GM21737 (cell line): ENCODE measurements at regions not wholly inside any gene's neighbourhood (a gene's known extent, or its start where the extent isn't known, plus 50 kb on each side); places are given as distances from the start of the nearest gene placed in this dataset.
"Not testable (repeated sequence)": the region's sequence is repeated elsewhere in the genome, so short reads cannot be mapped to it uniquely, and the experiment has no call there.

ENCODE experiments used
- ATAC-seq: cut with Tn5 transposase; IDR thresholded peaks from one replicate; pipeline ENCODE4 v1.9.1; 2021; ENCODE audit warnings: mild to moderate bottlenecking, moderate library complexity; ENCODE audit not compliant: unreplicated experiment

DNA sequence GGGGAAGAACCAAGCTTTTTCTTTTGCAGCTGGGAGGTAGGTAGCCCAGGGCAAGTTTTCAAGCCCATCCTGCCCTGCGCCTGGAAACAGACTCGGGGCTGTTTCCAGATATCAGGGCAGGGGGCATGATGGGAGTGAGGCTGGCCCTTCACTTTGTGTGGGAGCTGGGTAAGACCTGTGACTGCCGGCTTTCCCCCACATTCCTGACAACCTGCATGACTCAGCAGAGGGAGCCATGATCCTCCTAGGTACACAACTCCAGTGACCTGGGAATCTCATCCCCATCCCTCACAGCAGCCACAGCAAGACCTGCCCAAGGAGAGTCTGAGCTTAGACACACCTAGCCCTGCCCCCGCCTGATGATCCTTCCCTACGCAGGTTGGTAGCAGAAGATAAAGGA is 280.8 kb downstream of the SOX4 start:
- no peak for ATAC-seq

DNA sequence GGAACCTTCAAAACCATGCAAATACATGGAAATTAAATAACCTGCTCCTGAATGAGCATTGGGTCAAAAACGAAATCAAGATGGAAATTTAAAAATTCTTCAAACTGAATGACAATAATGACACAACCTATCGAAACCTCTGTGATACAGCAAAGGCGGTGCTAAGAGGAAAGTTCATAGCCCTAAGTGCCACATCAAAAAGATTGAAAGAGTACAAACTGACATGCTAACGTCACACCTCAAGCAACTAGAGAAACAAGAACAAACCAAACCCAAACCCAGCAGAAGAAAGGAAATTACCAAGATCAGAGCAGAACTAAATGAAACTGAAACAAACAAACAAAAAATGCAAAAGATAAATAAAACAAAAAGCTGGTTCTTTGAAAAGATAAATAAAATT is 283.5 kb downstream of the SOX4 start:
- ATAC-seq: not testable (repeated sequence)

DNA sequence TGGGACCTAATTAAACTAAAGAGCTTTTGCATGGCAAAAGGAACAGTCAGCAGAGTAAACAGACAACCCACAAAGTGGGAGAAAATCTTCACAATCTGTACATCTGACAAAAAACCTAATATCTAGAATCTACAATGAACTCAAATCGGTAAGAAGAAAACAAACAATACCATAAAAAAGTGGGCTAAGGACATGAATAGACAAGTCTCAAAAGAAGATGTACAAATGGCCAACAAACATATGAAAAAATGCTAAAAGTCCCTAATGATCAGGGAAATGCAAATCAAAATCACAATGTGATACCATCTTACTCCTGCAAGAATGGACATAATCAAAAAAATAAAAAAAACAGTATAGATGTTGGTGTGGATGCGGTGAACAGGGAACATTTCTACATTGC is 286.7 kb downstream of the SOX4 start:
- not testable (repeated sequence) for ATAC-seq

DNA sequence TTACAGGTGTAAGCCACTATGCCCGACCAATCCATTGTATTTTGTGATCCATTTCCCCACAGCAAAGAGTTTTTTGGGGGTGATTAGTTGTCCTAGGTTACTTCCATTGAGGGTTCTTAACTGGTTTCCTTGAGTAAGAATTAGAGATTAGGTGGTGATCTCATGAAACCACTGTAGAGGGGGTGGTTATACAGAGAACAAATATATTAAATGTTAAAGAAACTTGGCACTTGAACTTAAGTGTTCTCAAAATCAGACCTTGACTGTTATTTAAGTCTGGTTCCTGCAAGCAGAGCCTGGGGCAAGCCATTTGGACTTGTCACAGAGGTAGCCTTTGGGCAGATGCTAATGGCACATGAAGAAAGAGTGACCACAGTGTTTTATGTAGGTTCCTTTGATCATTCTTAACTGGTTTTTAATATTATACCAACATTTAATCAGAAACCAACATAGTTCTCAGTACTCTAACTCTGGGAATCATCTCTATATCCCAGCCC is 288.5 kb downstream of the SOX4 start:
- no peak for ATAC-seq

DNA sequence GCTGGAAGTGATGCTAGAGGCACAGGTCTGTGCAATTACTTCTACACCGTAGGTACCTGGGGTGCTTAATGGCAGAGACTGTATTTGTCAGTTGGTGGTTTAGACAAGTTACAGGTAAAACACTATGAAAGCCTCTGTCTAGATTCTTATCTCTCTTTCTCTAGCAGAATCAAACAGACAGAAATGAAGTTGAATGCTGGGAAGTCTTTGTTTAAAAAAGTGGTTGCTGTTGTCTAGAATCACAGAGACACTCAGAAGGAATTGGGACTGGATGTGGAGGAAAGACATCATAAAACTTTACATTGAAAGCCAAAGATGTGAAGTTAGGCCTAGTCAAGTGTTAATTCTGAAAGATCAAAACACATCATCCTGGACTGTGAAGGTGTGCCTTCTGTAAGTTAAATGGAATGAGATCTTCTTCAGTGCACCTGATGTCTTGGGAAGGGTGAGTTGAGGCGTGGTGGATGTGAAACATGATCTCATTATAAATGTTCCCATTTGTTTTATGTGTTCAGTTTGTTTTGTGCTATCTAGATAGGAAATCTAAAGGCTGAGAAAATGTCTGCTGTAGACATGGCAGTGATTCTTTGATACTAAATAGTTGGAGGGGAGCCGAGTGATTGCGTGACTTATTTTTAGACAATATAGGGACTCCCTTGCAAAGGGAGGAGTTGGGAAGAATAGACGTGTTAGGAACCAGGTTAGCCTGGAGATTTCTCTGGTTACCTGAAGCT is 290.2 kb downstream of the SOX4 start:
- ATAC-seq: no peak

DNA sequence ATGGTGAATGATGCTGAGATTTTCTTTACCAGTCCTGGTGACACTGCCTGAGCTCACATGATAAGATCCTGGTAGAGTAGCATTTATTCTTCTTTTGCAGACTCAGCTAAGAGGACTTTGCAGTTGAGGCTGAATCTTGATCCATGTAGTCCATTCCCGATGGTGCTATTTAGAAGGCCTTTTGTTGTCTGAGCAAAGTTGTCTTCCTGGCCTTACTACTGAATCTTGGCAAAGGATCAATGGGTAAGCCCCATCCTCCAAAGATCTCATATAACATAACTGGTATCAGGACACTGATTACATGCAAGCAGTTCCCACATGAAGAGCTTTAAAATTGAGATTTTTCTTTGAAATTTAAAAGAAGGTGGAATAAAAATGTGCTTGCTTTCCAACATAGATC is 291.6 kb downstream of the SOX4 start:
- ATAC-seq: no peak

DNA sequence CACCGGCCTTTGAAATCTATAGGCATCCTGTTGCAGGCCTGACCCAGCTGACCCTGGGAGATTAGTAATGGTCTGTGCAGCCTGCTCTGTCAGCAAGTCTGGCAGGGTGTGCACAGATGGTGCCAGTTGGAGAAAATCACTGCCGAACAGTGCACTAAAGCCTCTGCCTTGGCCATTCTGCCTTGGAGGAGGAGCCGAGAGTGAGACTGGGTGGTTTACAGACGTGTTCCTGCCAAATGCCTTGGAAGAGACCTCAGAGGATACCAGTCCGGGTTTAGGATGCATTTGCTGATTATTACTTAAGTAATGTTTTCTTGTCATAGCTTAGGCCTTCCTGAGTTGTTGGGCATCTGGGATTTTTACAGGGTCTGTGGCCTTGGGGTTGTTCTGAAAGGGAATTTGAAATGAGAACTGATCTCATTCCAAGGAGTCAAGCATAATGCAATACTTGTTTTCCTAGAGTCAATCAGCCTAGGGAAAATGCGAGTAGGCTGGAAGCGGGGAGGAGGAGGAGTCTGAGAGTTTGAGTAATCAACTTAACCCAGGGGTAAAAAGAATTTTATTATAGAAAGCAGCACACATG is 292.1 kb downstream of the SOX4 start:
- no peak for ATAC-seq

DNA sequence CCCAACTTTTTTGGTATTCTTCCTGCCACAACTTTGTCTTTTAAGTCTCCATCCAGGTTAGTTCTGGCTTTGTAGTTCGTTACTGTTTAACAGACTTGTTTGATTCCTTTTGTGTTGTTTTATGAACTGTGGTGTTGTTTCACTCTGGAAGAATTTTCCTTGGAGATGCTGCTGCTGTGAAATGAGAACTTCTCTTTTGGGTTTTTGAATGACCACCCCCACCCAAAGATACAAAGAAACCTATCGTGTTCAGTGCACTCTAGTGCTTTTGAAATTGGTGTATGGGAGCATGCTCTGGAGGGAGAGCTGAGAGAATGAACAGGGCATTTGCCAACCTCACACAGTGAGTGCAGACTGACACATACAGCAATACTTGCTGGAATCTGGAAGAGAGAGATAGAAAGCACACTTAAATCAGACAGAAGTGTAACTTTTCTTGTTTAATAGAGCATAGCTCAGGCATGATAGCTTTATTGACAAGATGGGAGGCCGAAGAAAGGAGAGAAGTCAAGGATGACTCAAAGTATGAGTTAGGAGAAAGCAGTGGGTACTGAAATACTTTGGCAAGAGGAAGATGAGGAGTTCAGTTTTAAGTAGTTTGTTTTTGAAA is 293.1 kb downstream of the SOX4 start:
- ATAC-seq: no peak

DNA sequence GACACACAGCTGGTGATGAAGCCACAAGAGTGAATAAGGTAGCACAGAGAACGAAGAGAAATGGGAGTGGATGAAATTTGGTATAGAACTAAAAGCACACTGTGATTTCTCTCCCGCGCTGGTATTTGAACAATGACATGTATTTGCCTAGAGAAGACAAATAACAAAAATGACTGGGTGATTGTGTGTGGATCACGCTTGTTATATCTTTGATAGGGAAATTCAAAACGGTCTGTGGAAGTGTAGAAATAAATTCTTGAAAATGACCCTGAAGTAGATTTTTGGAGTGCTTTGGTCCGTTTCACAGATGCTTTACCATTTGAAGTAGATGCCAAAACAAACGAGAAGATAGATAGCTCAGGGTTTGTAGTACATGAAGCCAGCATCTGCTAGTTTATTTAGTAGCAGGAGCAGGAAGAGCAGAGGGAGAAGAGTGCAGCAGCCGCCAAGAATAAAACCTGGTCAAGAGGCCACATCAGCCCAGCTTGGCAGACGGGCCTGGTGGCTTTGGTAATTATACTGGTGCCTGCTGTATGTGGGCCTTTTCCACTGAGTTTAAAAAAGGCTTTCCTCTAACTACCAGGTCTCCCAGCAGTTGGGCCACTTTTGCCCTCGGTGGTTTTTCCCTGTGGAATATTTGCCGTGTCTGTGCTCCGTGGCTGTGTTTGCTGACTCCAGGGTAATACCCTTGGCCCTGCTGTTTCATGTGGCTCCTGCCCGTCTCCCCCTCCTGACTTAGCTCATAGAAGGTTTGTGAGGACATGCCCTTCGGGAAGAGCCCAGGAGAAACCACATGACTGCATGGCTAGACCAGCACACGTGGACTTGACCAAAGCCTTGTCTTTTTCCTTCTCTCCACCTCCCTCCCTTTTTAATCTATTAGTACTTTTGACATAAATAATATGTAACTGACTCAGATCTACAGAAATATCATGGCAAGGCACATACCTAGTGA is 294.0 kb downstream of the SOX4 start:
- no peak for ATAC-seq

DNA sequence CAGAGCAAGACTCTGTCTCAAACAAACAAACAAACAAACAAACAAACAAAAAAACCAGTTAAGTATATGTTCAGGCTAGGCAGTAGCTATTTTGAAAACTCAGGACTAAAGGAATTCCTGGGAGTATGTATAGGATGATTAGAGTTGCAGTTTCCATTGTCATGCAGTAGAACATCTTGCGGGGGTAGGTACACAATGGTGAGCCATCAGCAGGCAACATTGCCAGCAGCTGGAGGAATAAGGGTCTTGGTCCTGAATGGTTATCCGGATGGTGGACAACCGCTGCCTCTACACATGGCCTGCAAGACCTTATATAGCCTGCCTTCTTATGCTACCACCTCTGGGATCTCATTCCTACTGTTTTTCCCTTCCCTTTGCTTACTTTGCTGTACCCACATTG is 297.5 kb downstream of the SOX4 start:
- no peak for ATAC-seq

DNA sequence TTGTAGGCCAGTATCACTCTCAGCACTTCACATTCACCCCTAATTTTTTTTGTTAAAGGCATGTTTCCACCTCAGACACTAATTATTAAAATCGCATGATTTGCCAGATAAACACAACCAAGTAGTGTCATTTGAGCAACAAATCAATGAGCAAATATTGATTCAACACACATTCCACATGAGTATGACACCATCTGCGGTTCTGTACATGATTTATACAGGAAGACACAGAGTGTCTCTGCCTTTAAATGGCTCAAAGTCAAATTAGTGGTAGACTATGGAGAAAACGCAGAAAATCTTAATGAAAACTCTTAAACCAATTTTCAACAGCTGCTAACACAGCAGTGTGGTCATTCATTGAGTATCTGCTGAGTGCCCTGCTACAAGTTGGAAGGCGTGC is 300.2 kb downstream of the SOX4 start:
- no peak for ATAC-seq

DNA sequence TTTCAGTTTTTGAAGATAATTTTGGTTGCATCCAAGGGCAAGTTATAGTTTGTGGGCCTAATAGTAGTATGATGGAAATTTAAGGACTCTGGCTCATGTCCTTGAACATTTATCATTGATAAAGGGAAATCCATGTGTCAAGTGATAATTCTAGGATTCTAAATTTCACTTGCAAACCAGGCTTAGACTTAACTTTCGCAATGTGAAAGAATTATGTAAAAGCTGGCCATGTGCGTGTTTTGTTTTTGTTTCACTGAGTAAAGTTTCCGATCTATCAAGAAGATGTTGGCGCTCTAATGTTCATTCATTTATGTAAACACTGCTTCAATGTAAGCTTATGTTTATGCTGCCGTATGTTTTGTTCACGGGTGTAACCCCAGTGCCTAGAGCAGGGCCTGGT is 302.0 kb downstream of the SOX4 start:
- no peak for ATAC-seq

DNA sequence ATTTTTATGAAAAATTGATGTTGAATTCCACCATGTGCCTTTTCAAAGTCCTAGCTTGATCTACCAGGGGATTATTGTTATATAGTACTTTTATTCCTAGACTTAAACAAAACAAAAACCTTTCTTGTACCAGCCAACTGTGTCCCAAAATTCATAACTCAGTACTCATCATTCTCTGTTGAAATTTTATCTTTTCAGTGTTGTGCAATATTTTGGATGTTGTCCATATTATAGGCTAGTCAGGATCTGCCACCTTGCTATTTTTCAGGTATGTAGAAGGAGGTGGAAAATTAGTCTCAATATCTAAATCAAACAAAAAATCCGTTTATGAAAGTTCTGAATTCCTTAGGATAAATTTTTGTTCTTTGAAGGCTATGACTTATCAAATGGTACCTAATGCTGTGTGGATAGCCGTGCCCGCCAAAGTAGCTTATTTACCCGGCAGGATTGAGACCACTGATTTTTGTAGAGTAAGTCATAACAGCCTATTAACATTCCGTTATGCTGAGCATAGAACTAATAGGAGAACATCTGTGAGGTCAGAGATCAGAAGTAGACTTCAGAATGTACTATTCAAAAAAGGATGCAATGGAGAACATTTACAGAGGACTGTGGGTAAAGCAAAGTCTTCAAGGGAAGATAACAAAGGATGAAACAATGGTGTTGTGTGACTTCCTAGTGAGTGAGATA is 304.7 kb downstream of the SOX4 start:
- ATAC-seq: no peak

DNA sequence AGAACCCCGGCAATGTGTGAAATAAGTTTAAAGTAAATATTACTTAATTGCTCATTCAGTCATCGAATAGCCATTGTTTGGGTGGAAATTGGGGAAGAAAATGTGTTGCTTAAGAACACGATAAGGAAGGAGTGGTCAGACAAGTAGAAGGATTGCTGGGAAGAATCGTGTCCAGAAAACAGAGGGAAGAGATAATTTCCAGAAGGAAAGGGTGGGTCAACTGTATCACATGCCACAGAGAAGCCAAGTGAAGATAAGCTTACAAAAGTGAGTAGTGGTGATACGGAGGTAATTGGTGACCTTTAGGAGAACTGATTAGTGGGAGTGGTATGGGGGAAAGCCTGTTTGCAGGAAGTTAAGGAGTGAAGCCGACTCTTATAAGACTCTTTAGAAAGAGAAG is 306.2 kb downstream of the SOX4 start:
- ATAC-seq: no peak

DNA sequence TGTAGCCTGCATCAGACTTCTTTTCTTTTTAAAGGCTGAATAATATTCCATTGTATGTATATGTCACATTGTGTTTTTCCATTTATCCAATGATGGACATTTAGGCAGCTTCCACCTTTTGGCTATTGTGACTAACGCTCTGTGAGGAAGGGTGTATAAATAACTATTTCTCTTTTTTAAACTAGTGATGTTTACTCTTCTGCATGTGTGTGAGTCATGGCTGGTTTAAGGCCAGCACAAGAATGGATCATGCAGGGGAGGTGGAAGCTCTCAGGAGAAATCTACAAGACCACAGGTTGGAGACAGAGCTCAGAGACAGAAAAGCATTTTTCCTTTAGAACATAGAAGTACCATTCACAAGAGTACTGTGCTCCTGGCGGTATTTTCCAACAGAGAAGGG is 307.2 kb downstream of the SOX4 start:
- no peak for ATAC-seq

DNA sequence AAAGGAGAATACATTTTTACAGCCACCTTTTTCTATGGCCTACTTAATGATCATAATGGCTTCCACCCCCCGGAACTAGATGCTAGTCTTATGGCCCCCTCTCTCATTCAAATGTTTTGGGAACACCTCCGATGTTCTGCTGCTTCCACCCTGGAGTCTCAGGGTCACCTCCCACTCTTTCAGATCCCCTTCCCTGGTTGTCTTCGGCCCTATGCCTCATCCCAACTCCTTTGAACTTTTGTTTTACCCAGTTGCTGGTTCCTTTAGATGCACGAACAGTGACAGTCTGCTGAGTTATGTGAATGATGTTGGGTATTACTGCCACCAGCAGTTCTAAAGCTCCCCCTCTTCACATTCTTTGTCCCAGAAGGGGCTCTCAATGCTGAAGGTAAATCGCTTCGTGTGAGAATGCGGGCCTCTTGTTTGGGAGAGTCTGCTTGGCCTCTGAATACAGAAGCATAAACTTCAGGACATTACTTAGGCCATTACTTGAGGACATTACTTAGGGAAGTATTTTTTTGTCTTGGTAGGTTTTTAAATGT is 309.1 kb downstream of the SOX4 start:
- ATAC-seq: no peak

DNA sequence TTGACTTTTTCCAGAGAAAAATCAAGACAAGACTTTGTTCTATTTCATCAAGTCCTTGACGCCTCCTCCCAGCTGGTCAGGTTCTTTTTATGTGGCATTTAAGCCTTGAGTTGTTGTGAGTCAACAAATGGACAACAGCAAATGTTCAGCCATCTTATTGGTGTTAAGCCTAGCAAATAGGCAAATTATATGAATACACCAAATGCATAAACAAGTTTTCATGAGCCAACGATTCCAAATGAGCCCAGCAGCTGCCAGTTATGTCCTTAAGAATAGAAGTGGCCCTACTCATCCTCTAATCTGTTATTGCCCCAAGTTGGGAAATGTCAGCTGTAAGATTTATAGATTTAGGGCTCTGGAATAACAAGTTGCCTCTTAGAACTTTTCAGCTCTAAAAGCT is 312.0 kb downstream of the SOX4 start:
- no peak for ATAC-seq

DNA sequence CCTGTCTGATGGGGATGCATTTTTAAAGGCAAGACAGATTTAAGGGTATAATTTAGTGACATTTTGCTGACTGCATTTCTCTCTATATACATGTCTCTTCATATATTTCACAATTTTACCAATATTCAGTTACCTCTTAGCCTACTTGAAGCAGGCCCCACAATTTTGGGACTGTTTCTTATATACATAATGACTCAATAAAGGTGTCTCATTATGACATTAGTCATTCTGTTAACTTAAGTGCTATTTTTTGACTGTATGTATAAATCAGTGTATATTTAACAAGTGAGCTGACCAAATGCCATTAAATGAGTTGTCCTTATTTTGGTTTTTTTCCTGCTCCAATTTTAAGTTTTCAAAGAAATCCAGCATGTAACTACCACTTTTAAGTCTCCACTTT is 313.3 kb downstream of the SOX4 start:
- ATAC-seq: no peak

DNA sequence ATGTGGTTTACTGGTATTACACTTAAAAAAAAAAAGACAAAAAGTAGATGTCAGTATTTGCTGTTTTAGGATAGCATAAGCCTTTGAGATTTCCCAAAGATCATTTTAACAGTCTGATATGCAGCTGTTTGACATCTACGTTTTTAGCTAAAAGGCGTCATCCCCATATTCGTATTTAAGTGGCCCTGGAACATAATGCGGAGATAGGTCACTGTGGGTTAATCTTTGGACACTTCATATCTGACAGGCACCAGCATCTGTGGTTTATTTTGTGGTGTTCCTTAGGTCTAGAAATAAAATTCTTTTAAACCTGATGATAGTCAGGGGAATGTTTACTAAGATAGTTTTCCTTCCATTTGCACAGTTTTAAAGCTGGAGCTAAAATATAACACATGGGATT is 313.7 kb downstream of the SOX4 start:
- ATAC-seq: no peak

DNA sequence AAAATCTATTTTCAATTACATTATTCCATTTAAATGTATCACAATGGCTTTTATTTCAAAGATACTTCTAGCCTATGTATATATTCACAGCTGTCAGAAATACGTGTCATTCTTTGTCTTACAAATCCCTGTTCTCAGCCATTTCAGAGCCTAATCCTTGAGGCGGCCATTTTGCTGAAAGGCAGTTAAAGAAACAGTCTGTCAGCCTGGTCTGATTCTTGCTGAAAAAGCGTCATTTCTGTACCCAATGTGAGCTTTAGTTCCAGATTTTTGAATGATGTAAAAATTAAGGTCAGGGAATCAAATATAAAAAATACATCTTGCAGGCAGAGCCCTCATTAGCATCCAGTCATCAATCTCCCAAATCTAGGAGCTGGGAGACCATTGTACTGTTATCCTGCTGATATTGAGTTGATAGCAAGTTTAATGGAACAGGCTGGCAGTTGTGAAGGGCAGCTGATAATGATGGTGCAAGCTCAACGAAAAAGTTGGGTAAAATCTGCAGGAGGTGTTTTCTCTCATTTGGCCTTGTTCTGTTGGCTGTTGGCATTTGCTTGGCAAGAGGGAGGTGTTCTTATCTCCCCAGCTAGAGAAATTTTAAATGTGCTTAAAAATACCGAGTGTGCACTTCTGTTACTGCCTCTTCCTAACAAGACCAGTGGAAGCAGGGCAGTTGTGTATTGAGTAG is 314.8 kb downstream of the SOX4 start:
- ATAC-seq: no peak
